Activated CD4-positive, alpha-beta T cell treated with anti-CD3 and anti-CD28 coated beads, Interleukin-2, amount 50 U/mL, for 48 hours (primary cell): ENCODE measurements at regions not wholly inside any gene's neighbourhood (a gene's known extent, or its start where the extent isn't known, plus 50 kb on each side); places are given as distances from the start of the nearest gene placed in this dataset.

ENCODE experiments used
- DNase-seq, 2 experiments: peaks; one replicate each; pipeline ENCODE4 v3.0.0-alpha.2; 2020

GRCh38 chr1:106836708-106837107 is 219.8 kb upstream of the PRMT6 start:
- DNase-seq = no peak

- no peak for DNase-seq
These were observed 213.0 kb upstream of the PRMT6 start for GRCh38 chr1:106843518-106843917.

- DNase-seq = no peak
These were observed 209.8 kb upstream of the PRMT6 start for GRCh38 chr1:106846656-106847055.

- DNase-seq = no peak
These were observed 195.4 kb upstream of the PRMT6 start for GRCh38 chr1:106861110-106861509.

- DNase-seq = no peak
These were observed 187.6 kb upstream of the PRMT6 start for GRCh38 chr1:106868828-106869227.

GRCh38 chr1:106875622-106876021 is 180.9 kb upstream of the PRMT6 start:
- no peak for DNase-seq

GRCh38 chr1:106876384-106876783 is 180.1 kb upstream of the PRMT6 start:
- no peak for DNase-seq

GRCh38 chr1:106879538-106879937 is 176.9 kb upstream of the PRMT6 start:
- no peak for DNase-seq

- no peak for DNase-seq
These were observed 176.2 kb upstream of the PRMT6 start for GRCh38 chr1:106880226-106880625.

- DNase-seq = no peak
These were observed 173.3 kb upstream of the PRMT6 start for GRCh38 chr1:106883208-106883607.

- no peak for DNase-seq
These were observed 167.4 kb upstream of the PRMT6 start for GRCh38 chr1:106889059-106889458.

GRCh38 chr1:106889583-106889982 is 166.9 kb upstream of the PRMT6 start:
- no peak for DNase-seq

GRCh38 chr1:106897976-106898375 is 158.5 kb upstream of the PRMT6 start:
- DNase-seq = no peak

GRCh38 chr1:106899644-106900043 is 156.8 kb upstream of the PRMT6 start:
- DNase-seq = no peak

GRCh38 chr1:106907795-106908194 is 148.7 kb upstream of the PRMT6 start:
- no peak for DNase-seq

- DNase-seq = no peak
These were observed 147.8 kb upstream of the PRMT6 start for GRCh38 chr1:106908689-106909088.

- no peak for DNase-seq
These were observed 145.7 kb upstream of the PRMT6 start for GRCh38 chr1:106910798-106911197.

GRCh38 chr1:106912131-106912530 is 144.3 kb upstream of the PRMT6 start:
- no peak for DNase-seq

GRCh38 chr1:106921186-106921585 is 135.3 kb upstream of the PRMT6 start:
- DNase-seq = no peak

GRCh38 chr1:106924360-106924759 is 132.1 kb upstream of the PRMT6 start:
- DNase-seq = no peak

- no peak for DNase-seq
These were observed 130.7 kb upstream of the PRMT6 start for GRCh38 chr1:106925750-106926149.

- DNase-seq = no peak
These were observed 129.5 kb upstream of the PRMT6 start for GRCh38 chr1:106926803-106927582.

GRCh38 chr1:106937104-106937503 is 119.4 kb upstream of the PRMT6 start:
- no peak for DNase-seq

GRCh38 chr1:106944721-106945120 is 111.8 kb upstream of the PRMT6 start:
- no peak for DNase-seq

GRCh38 chr1:106952776-106953175 is 103.7 kb upstream of the PRMT6 start:
- DNase-seq = no peak
